ENCODE measurements at regions not wholly inside any gene's neighbourhood (a gene's known extent, or its start where the extent isn't known, plus 50 kb on each side); places are given as distances from the start of the nearest gene placed in this dataset.

DNA sequence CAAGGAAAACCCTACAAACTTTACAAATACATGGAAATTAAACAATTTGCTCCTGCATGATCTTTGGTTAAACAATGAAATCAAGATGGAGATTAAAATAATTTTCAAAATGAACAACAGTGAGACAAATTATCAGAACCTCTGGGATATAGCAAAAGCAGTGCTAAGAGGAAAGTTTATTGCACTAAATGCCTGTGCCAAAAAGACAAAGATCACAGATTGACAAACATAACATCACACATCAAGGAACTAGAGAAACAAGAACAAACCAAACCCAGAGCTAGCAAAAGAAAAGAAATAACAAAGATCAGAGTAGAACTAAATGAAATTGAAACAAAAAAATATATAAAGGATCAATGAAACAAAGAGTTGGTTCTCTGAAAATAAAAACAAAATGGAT lies 95.2 kb upstream of the FBXO11 start:
- TF ChIP-seq, protein P1, sequence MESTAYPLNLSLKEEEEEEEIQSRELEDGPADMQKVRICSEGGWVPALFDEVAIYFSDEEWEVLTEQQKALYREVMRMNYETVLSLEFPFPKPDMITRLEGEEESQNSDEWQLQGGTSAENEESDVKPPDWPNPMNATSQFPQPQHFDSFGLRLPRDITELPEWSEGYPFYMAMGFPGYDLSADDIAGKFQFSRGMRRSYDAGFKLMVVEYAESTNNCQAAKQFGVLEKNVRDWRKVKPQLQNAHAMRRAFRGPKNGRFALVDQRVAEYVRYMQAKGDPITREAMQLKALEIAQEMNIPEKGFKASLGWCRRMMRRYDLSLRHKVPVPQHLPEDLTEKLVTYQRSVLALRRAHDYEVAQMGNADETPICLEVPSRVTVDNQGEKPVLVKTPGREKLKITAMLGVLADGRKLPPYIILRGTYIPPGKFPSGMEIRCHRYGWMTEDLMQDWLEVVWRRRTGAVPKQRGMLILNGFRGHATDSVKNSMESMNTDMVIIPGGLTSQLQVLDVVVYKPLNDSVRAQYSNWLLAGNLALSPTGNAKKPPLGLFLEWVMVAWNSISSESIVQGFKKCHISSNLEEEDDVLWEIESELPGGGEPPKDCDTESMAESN (CRISPR knock-in tag; conservative IDR thresholded peaks at IDR 0.05): no peak
- TF ChIP-seq NR2C2 (CRISPR knock-in tag; IDR thresholded peaks at IDR 0.05; ENCODE audit: borderline replicate concordance) (no peak), PHF8 (CRISPR knock-in tag; IDR thresholded peaks at IDR 0.05) (no peak), ZNF660 (CRISPR knock-in tag; IDR thresholded peaks at IDR 0.05; ENCODE audit: borderline replicate concordance, low read depth) (no peak), POLR2AphosphoS5 (IDR thresholded peaks at IDR 0.05; ENCODE audit: low read depth, low read length) (no peak), KLF13 (CRISPR knock-in tag; IDR thresholded peaks at IDR 0.05) (no peak), YY1 (IDR thresholded peaks at IDR 0.05; ENCODE audit: insufficient read depth, insufficient replicate concordance, low read depth, low read length) (no peak)
